ENCODE measurements at regions not wholly inside any gene's neighbourhood (a gene's known extent, or its start where the extent isn't known, plus 50 kb on each side); places are given as distances from the start of the nearest gene placed in this dataset.
"Not testable (repeated sequence)": the region's sequence is repeated elsewhere in the genome, so short reads cannot be mapped to it uniquely, and the experiment has no call there.

DNA sequence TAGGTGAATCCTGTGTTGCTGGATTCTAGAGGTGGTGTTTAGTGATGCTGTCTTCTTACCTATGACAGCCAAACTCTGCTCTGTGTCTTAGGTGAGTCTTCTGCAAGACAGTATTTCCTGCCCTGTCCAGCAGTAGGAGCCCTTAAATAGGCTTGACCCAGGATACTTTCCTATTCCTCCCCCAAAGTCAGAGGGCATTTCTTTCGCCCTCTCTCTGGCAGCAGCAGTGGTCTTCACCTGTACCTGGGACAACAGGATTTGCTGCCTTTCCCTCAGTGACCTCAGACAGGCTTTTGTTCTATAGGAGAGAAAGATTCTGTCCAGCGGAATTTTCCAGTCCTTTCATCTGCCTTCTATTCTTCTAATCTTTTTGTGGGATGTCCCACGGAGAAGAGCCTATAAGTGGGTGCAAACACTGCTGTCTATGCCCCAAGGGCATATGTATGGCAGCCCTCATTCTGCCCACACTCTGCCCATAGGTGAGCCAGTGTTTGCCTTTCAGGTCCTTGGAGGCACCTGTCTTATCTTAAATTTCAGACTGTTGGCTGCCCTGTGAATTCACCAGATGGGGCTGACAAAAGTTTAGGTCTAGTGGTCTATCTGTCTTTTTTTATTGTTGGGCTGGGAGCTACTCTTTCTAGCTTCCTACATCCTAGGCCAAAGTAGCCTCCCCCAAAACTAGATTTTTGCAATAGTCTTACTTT, 177.3 kb upstream of the SPOPL start:
- DNase-seq = no peak

DNA sequence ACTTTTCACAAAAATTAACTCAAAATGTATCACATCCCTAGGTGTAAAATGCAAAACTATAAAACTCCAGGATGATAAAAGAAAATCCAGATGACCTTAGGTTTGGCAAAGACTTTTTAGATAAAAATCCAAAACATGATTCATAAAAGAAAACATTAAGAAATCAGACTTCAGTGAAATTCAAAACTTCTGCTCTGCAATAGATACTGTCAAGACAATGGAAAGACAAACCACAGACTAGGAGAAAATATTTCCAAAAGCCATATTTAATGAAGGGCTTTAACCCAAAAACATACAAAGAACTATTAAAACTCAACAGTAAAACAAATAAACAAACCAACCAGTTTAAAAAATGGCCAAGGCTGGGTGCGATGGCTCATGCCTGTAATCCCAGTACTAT, 173.6 kb upstream of the SPOPL start:
- no peak for DNase-seq

GRCh38 chr2:138329162-138329561, 172.4 kb upstream of the SPOPL start:
- no peak for DNase-seq

DNA sequence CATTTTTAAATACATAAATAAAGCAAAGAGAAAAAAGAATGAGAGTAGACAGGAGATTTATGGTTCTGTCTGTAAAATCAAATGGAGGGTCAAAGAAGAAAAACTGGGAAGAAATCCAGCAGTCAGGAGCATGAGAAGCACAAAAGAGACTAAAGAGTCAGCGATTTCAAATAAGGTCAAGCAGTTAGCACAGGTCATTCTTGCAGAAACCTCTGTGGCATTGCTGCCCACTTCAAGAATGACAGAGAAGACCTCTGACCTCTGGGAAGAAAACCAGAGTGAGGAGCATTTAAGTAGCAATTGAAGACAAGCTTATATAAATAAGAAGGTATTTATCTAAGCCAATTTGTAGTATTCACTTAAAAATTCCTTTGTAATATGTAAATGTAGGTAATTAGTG, 172.0 kb upstream of the SPOPL start:
- DNase-seq = no peak

- DNase-seq = no peak
Measured at GRCh38 chr2:138333121-138333520, 168.4 kb upstream of the SPOPL start.

DNA sequence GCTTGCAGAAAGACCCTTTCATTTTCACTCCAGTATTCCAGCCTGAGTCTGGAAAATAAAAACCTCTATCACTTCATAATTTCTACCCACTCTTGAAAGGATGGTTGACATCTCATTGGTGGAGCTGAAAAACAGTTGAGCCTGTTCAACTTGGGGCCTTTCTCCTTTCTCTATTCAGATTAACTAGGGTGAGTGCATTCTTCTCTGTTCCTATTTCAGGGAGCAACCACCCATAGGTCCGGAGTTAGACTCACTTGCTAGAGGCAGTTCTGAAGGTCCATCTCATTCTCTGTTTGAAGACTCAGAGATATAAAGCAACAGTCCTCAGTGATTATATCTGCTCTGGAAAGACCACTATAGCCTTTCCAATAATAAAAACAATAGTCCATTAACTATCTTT, 167.9 kb upstream of the SPOPL start:
- no peak for DNase-seq

- DNase-seq = no peak
Measured at GRCh38 chr2:138334323-138334722, 167.2 kb upstream of the SPOPL start.

GRCh38 chr2:138335036-138335435, 166.5 kb upstream of the SPOPL start:
- DNase-seq = no peak

DNA sequence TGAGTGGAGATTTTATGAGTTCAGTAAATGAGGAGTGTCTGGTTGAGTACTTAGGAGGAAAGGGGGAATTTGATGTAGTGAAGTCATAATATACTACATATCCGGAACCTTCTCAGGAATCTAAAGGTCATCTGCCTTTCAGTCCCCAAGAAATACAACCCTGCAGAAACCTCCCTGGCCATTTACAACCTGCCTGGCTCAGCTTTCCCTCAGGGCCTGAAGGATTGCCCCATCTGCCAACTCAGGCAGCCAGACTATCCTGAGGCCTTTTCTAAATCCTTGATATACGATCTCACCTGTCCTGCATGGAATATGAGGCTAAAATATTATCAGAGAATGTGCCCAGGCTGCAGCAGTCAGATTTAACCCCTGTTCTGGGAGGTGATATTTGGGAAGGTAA, 165.4 kb upstream of the SPOPL start:
- no peak for DNase-seq

GRCh38 chr2:138355244-138355643, 146.3 kb upstream of the SPOPL start:
- no peak for DNase-seq

DNA sequence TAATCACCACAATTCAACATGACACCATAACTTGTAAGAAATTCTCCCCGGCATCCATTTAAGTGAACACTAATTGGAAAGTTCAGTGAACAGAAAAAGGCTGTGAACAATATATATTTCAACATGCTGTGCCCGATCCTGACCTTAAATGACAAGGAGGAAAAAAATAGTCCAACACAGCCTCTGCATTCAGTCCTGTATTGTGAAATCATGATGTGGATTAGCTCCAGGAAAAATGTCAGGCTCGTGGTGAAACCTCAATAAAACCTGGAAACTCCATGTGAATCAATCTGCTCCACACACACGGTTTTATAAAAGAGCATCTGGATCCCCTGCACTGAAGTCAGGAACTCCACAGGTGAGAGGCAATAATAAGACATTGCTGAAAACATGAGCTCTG, 145.4 kb upstream of the SPOPL start:
- DNase-seq = no peak

DNA sequence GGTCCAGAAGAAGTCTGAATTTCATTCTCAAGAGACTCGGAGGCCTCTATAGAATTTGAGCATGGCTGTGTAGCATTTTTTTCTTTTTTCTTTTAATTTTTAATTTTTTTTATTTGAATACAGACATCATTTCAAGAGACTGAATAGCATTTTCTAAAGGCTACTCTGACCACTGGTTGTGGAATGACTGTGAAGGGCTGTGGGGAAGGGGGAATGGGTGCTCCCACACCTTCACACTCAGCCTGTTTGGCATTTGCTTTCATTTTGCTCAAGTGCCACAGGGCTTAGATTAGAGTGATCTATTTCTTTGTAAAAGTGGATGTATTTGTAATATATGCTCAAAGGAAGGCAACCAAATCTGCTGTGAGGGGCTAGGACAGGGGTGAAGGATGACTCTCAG, 142.0 kb upstream of the SPOPL start:
- no peak for DNase-seq

GRCh38 chr2:138364554-138365162, 136.9 kb upstream of the SPOPL start:
- DNase-seq = no peak

DNA sequence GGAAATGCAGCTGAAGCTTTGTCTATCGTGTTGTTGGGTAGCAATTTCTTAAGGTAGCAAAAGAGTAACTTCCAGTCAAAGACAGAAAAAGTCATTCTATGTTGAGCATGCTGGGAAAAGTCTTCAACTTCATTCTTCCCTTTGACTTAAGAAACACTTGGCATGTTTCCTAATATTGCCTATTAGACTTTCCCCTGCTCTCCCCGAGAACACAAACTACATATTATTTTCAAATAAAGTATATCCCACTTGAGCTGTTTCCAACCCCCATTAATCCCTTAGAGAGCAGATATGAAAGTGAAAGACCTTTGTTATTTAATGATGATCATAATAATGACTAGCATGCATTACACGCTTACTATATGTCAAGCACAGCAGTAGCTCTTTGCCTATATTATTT, 136.0 kb upstream of the SPOPL start:
- no peak for DNase-seq

DNA sequence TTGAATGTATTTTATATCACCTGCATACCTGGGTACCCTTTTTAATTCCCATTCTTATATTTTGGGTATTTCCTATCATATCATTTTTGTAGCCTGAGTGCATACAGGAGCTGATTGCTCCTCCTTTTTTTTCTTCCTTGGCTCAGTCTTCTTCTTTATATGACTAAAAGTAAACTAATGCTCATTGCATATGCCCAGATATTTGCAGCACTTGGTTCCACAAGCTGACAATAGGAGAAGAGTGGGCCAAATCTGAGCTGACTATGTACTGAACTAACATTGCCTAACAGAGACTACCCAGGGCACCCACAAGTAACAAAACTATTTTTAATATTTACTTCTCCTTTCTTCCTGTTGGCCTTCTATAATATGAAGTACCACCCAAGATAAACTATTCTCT, 131.7 kb upstream of the SPOPL start:
- DNase-seq = no peak

DNA sequence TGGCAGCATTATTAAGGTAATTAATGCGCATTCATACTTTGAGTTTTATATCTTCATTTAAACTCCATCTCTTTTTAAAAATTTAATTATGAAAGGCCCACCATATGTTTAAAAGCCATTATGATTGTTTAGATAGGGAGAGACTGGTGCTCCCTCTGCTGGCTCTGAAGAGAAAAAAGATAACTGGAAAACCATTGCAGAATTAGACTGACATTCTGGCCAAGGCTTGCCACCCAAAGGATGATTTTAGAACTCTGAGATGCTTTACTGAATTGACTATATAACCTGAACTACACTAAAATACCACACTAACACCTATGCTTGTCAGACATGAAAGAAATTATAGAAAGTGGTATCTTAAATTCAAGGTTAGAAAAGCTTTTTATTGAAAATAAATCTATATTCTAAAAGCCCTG, 127.6 kb upstream of the SPOPL start:
- no peak for DNase-seq

DNA sequence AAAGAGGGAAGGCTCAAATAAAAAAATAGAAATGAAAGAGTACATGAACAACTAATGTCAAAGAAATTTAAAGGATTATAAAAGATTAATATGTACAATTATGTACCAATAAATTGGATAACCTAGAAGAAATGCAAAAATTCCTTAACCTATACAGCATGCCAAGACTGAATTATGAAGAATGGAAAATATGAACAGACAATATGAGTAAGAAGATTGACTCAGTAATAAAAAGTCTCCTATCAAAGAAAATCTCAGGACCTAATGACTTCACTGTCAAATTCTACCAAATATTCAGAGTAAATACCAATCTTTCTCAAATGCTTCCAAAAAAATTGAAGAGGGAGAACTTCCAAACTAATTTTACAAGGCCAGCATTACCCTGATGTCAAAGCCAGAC, 120.2 kb upstream of the SPOPL start:
- no peak for DNase-seq

DNA sequence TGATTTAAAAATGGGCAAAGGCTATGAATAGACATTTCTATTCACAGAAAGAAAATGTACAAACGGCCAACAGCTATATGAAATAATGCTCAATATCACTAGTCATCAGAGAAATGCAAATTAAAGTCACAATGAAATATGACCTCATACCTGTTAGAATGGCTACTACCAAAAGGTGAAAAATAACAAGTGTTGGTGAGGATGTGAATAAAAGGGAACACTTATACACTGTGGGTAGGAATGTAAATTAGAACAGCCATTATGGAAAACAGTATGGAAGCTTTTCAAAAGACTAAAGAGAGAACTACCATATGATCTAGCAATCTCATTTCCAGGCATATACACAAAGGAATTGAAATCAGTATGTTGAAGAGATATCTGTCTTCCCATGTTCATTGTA, 118.9 kb upstream of the SPOPL start:
- no peak for DNase-seq

DNA sequence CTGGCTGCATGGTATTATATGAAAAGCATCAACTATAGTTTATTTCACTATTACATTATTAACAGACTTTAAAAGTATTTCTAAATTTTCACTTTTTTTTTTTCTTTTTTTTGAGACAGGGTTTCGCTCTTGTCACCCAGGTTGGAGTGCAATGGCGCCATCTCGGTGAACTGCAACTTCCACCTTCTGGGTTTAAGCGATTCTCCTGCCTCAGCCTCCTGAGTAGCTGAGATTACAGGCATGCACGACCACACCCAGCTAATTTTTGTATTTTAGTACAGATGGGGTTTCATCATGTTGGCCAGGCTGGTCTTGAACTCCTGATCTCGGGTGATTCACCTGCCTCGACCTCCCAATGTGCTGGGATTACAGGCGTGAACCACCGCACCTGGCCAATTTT, 115.4 kb upstream of the SPOPL start:
- DNase-seq = not testable (repeated sequence)

DNA sequence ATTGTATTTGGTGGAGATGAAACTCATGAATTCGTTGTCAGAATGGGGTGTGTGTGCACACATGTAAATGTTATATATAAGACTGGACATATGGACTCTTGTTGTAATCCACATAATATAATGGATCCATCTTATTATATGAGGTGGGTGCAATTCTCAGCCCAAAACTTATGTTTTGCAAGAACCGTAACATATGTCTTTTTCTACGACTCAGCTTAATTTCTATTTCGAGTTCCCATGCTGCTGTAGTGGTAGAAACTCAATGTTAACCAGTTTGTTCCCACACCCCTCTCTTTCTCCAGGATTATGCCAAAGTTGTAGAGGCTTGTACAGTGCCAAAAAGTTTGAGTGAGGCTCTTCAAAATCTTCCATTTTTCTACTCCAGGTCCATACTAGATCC, 112.5 kb upstream of the SPOPL start:
- DNase-seq = no peak

DNA sequence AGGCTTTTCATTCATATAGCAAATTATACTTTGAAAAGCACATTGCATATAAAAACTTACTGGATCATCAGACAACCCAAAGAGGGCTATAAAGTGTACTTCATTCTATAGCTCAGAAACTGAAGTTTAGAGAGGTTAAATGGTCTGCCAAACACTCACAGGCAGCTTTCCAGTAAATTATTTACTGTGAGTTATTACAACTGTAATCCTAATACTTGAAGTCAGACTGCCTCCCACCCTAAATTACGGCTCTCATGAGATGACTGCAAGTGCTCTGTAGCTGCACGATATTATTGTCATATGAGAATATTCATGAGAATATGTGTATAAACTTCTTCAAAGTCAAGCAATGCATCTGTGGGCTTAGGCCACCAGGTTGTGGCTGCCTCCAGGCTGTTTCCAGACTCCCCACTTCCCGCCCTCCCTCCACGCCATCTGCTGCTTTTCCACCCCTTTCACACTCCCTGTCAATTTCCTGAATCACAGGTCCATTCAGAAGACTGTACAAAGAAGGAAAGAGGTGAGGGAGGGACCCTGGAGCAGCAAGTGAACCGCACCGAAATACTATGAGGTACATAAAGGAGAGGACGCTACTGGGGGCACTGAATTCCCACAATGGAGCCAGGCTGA, 111.1 kb upstream of the SPOPL start:
- no peak for DNase-seq

- DNase-seq = no peak
Measured at GRCh38 chr2:138391946-138392345, 109.6 kb upstream of the SPOPL start.

- peak; percentile 35 for DNase-seq
Measured at GRCh38 chr2:138395565-138396306, 105.8 kb upstream of the SPOPL start.

DNA sequence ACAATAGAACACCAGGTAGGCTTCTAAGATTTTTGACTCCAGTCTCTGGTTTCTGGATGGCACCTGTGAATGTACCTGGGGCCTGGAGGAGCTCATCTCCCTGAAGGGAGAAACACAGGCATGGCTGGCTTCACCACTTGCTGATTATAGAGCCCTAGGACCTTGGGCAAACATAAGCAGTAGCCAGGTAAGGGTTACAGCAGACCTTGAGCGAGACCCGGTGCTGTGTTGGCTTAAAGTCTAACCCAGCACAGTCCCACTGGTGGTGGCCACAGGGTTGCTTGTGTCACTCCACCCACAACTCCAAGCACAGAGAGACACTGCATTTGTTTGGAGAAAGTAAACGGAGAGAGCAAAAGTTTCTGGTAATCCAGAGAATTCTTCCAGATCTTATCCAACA, 104.7 kb upstream of the SPOPL start:
- DNase-seq = no peak
